DOHH2 (cell line): ENCODE measurements at regions not wholly inside any gene's neighbourhood (a gene's known extent, or its start where the extent isn't known, plus 50 kb on each side); places are given as distances from the start of the nearest gene placed in this dataset.

Source experiments
- CTCF ChIP-seq: fragments of 200-600 bp; sonication (generic); IDR thresholded peaks from one replicate; pipeline ENCODE4 v1.5.1; 2014; ENCODE audit warnings: antibody characterized with exemption, mild to moderate bottlenecking, low read depth, low read length; ENCODE audit not compliant: poor library complexity, severe bottlenecking
- EZH2phosphoT487 ChIP-seq: fragments of 200-600 bp; sonication (generic); IDR thresholded peaks from 2 replicates; pipeline ENCODE4 v1.6.1; 2017; ENCODE audit warnings: borderline replicate concordance, mild to moderate bottlenecking, antibody characterized with exemption, low read length, moderate library complexity, mixed read lengths

- TF ChIP-seq CTCF (no peak), EZH2phosphoT487 (no peak)
Observed at GRCh38 chr15:31260646-31261265, 65.9 kb upstream of the KLF13 start.
